SU-DHL-6 (cell line): ENCODE measurements at regions not wholly inside any gene's neighbourhood (a gene's known extent, or its start where the extent isn't known, plus 50 kb on each side); places are given as distances from the start of the nearest gene placed in this dataset.

Experiments used
- H2AFZ ChIP-seq: fragments of 200-600 bp; sonication (generic); 2 replicates; pipeline ENCODE4 v1.6.1; 2014; ENCODE audit warnings: low read depth, mild to moderate bottlenecking, moderate library complexity, mixed read lengths, antibody characterized with exemption, low read length; ENCODE audit not compliant: severe bottlenecking
- H3F3A ChIP-seq: fragments of 200-600 bp; shearing (Covaris generic); 2 replicates; pipeline ENCODE4 v1.6.0; 2016; ENCODE audit warnings: antibody characterized with exemption, mild to moderate bottlenecking; ENCODE audit not compliant: insufficient read depth
- H3K27ac ChIP-seq: fragments of 200-600 bp; sonication (generic); 2 replicates; pipeline ENCODE4 v1.5.1; 2016; ENCODE audit warnings: low read depth, mild to moderate bottlenecking, low read length, moderate library complexity, mixed read lengths
- H3K27me3 ChIP-seq: fragments of 200-600 bp; sonication (generic), shearing (Covaris generic); 2 replicates; pipeline ENCODE4 v1.6.0; 2014; ENCODE audit warnings: mild to moderate bottlenecking, low read length
- H3K36me3 ChIP-seq: fragments of 200-600 bp; sonication (generic); 2 replicates; pipeline ENCODE4 v1.6.1; 2014; ENCODE audit warnings: mild to moderate bottlenecking, low read length, mixed read lengths
- H3K4me2 ChIP-seq: fragments of 300-600, 200-600 bp; shearing (Covaris generic), sonication (generic); 2 replicates; pipeline ENCODE4 v1.6.0; 2014; ENCODE audit warnings: low read length, low read depth, mild to moderate bottlenecking; ENCODE audit not compliant: poor library complexity, severe bottlenecking
- H3K4me3 ChIP-seq: fragments of 200-600 bp; sonication (generic); 2 replicates; pipeline ENCODE4 v1.5.1; 2014; ENCODE audit warnings: antibody characterized with exemption, low read length, mild to moderate bottlenecking, mixed read lengths; ENCODE audit not compliant: insufficient read depth, poor library complexity, severe bottlenecking
- H3K79me2 ChIP-seq: fragments of 200-600 bp; sonication (generic); 2 replicates; pipeline ENCODE4 v1.6.1; 2014; ENCODE audit warnings: mild to moderate bottlenecking, low read length, moderate library complexity; ENCODE audit not compliant: insufficient read depth
- H3K9ac ChIP-seq: fragments of 200-600 bp; sonication (generic); 2 replicates; pipeline ENCODE4 v1.7.0; 2014; ENCODE audit warnings: mild to moderate bottlenecking, low read length
- H3K9me2 ChIP-seq: fragments of 200-600 bp; sonication (generic); replicated peaks from 2 replicates; pipeline ENCODE4 v1.6.1; 2014; ENCODE audit warnings: low read length; ENCODE audit not compliant: insufficient read depth
- H3K9me3 ChIP-seq: fragments of 200-600 bp; sonication (generic); 2 replicates; pipeline ENCODE4 v1.6.1; 2014; ENCODE audit warnings: low read length, mixed read lengths; ENCODE audit not compliant: insufficient read depth
- H4K20me1 ChIP-seq: fragments of 200-600 bp; sonication (generic); 2 replicates; pipeline ENCODE4 v1.6.1; 2014; ENCODE audit warnings: low read depth, mild to moderate bottlenecking, antibody characterized with exemption, low read length, moderate library complexity, mixed read lengths
- CTCF ChIP-seq: fragments of 200-600 bp; sonication (generic); IDR thresholded peaks from one replicate; pipeline ENCODE4 v1.5.1; 2017; ENCODE audit warnings: antibody characterized with exemption, mild to moderate bottlenecking, low read length, moderate library complexity; ENCODE audit not compliant: insufficient read depth, poor library complexity, severe bottlenecking
- EZH2phosphoT487 ChIP-seq: fragments of 200-600 bp; sonication (generic), shearing (Covaris generic); conservative IDR thresholded peaks from 2 replicates; pipeline ENCODE4 v1.6.1; 2018; ENCODE audit warnings: mild to moderate bottlenecking, antibody characterized with exemption, low read length, moderate library complexity, mixed read lengths

GRCh38 chr2:210884227-210884626 is 327.8 kb downstream of the CPS1 start:
- H3K27me3 ChIP-seq: no peaks in the 10 kb centered on the region
- H3F3A ChIP-seq: no peaks in the 10 kb centered on the region
- no peaks in the 10 kb centered on the region for H3K79me2 ChIP-seq
- H3K4me2 ChIP-seq: no peak overlapping the region
- no peaks in the 10 kb centered on the region for H3K9me2 ChIP-seq
- no peak for TF ChIP-seq EZH2phosphoT487
- no peak for TF ChIP-seq CTCF
- H3K9me3 ChIP-seq: no peaks in the 10 kb centered on the region
- no peak overlapping the region for H3K4me3 ChIP-seq
- no peaks in the 10 kb centered on the region for H3K36me3 ChIP-seq
- no peaks in the 10 kb centered on the region for H4K20me1 ChIP-seq
- H3K27ac ChIP-seq: no peak overlapping the region
- H3K9ac ChIP-seq: no peak overlapping the region
- no peak overlapping the region for H2AFZ ChIP-seq

GRCh38 chr2:210888035-210888434 is 331.6 kb downstream of the CPS1 start:
- H3K79me2 ChIP-seq: no peaks in the 10 kb centered on the region
- no peaks in the 10 kb centered on the region for H3K9me3 ChIP-seq
- no peak for TF ChIP-seq EZH2phosphoT487
- no peak for TF ChIP-seq CTCF

GRCh38 chr2:210895132-210895531 is 338.7 kb downstream of the CPS1 start:
- Histone ChIP-seq H3K36me3 (no peaks in the 10 kb centered on the region), H3K4me3 (no peak overlapping the region), H3F3A (no peaks in the 10 kb centered on the region), H3K9me2 (no peaks in the 10 kb centered on the region), H3K9ac (no peak overlapping the region), H4K20me1 (no peaks in the 10 kb centered on the region), H3K79me2 (no peaks in the 10 kb centered on the region), H3K4me2 (no peak overlapping the region), H2AFZ (no peak overlapping the region), H3K9me3 (no peaks in the 10 kb centered on the region), H3K27me3 (no peaks in the 10 kb centered on the region), H3K27ac (no peak overlapping the region)
- TF ChIP-seq CTCF: no peak
- no peak for TF ChIP-seq EZH2phosphoT487

More at GRCh38 chr2:210888035-210888434, 331.6 kb downstream of the CPS1 start:
- Histone ChIP-seq H3K4me3 (no peak overlapping the region), H4K20me1 (no peaks in the 10 kb centered on the region), H3F3A (no peaks in the 10 kb centered on the region), H2AFZ (no peak overlapping the region), H3K27ac (no peak overlapping the region), H3K27me3 (no peaks in the 10 kb centered on the region), H3K36me3 (no peaks in the 10 kb centered on the region), H3K9ac (no peak overlapping the region), H3K4me2 (no peak overlapping the region), H3K9me2 (no peaks in the 10 kb centered on the region)
